ENCODE measurements at regions not wholly inside any gene's neighbourhood (a gene's known extent, or its start where the extent isn't known, plus 50 kb on each side); places are given as distances from the start of the nearest gene placed in this dataset.
"Not testable (repeated sequence)": the region's sequence is repeated elsewhere in the genome, so short reads cannot be mapped to it uniquely, and the experiment has no call there.

DNA sequence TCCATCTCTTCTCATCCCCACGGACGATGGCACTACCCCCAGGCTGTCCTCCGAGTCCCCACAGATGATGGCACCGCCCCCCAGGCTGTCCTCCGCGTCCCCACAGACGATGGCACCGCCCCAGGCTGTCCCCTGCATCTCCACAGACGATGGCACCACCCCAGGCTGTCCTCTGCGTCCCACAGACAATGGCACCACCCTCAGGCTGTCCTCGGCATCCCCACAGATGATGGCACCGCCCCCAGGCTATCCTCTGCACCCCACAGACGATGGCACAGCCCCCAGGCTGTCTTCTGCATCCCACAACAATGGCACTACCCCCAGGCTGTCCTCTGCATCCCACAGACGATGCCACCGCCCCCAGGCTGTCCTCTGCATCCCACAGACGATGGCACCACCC is 57.4 kb upstream of the PTCH1 start:
- ATAC-seq = no peak

DNA sequence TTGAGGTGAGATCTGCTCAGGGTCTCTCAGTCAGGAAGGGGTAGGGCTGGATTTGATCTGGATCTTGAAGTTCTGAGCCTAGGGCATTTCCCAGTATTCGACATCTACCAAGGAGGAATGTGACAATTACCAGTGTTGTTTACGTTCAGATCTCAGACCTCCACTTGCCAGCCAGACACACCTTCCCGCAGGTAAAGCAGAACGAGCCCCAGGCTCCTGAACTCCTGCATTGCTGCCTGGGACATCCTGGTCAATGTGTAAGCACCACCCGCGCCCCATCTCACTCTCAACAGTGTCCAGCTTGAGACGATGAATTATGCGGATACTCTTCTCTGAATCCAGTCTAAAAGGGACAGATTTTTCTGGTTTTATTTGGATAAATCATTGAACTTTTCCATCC is 56.7 kb upstream of the PTCH1 start:
- no peak for ATAC-seq

DNA sequence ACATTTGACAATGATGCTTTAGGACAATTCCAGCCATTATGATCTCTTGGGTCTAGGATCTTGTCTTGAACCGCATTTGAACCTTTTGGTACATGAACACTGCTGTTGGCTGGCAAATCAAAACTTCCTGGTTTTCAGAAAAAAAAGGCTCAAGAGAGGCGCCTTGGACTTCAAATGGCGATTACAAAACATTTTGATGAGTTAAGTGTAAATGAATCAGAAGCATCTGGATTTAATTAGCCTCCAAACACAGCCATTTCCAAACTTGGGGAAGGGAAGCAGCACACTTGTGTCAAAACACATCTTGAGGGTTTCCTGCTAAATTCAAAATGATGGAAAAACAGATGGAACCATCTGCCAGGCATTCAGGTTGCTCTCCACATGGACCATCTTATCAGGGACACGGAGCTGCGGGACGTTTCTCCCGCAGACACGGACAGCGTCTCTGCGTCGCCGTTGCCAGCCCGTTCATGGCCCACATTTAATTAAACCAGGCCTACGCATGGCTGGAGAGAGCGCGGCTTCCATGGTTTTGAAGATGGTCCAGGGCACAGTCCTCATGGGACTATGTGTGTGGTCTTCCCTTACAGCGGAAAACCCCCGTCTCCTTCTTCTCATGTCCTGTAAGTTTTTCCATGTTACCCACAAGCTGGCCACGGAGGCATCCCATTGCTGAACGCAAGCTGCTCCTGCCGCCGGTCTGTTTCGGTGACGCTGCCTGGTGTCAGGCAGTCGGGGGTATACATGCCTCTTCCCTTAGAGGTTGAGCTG is 55.8 kb upstream of the PTCH1 start:
- ATAC-seq = no peak

DNA sequence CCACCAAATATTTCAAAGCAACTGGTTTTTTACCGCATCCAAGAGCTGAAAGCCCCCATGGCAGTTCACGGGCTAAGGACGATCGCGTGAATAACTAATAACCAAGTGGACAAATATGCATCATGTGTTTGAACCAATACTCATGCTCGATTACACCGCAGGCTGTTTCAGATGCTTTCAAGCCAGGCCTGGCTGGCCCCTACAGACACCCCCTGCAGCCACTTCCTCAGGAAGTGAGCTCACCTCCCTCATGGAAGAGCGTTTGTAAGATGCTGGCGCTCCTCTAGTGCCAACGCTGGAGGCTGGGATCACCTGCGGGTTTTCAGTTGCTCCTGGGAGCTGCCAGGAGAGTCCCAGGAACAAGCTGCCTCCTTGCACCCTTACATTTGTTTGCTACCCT is 53.9 kb upstream of the PTCH1 start:
- ATAC-seq = no peak

DNA sequence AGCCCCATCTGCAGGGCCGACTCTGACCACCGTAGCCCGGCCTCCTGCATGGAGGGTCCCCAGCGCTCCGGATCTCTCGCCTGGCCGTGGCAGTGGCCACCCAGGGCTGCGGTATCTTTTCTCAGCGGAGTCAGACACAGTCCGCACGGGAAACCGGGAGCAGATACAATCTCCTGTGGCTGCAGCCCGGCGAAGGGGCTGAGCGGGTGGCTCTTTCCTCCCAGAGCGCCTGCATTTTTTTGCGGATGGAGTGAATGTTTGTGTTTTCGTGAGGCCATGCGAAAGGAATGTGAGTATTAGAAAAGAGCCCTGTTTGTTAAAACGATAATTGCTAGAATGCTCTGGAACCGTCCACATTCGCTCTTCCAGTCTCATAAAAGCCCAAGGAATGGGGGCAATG is 53.4 kb upstream of the PTCH1 start:
- ATAC-seq = no peak

DNA sequence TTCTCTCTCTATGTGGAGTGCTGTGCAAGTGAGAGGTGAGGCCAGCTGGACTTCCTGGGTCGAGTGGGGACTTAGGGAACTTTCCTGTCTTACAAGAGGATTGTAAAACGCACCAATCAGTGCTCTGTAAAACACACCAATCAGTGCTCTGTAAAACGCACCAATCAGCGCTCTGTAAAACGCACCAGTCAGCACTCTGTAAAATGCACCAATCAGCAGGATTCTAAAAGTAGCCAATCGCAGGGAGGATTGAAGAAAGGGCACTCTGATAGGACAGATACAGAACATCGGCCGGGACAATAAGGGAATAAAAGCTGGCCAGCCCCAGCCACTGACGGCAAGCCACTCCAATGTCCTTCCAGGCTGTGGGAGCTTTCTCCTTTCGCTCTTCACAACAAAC is 52.0 kb upstream of the PTCH1 start:
- ATAC-seq = not testable (repeated sequence)

All from activated CD4-positive, CD25-positive, alpha-beta regulatory T cell treated with anti-CD3 and anti-CD28 coated beads, Interleukin-2, amount 50 U/mL, for 24 hours (primary cell).